Panc1 (cell line): ENCODE measurements at regions not wholly inside any gene's neighbourhood (a gene's known extent, or its start where the extent isn't known, plus 50 kb on each side); places are given as distances from the start of the nearest gene placed in this dataset.

Source experiments
- ATAC-seq: fragments of 200-7000 bp; cut with Tn5 transposase; 2 replicates; pipeline ENCODE4 v1.9.1; 2020; ENCODE audit warnings: mild to moderate bottlenecking, moderate library complexity
- BruUV-seq: library from RNA; stranded (reverse); fragments of 400-500 nt; replicated peaks from 2 replicates; lab custom pipeline; 2021; lab: Mats Ljungman, UMichigan
- CTCF ChIA-PET: fragments of 300-600 bp; sonication (Branson Sonifier 250); formaldehyde crosslinking; loops from one replicate; lab custom pipeline; 2022; ENCODE audit warnings: antibody characterized with exemption; lab: Charles Lee
- POLR2A ChIA-PET: fragments of 300-600 bp; sonication (Branson Sonifier 250); formaldehyde crosslinking; loops from one replicate; lab custom pipeline; 2022; ENCODE audit warnings: antibody characterized with exemption; lab: Charles Lee
- DNase-seq: peaks from one replicate; pipeline ENCODE4 v3.0.0-alpha.2; 2010; ENCODE audit warnings: low read depth, low spot score
- H3K27ac ChIP-seq: 2 replicates; pipeline ENCODE4 v1.5.1; 2011; ENCODE audit warnings: mild to moderate bottlenecking, low read length, inconsistent platforms
- H3K27me3 ChIP-seq: fragments of 200-500 bp; sonication (Bioruptor generic); 2 replicates; pipeline ENCODE4 v1.6.0; 2014; ENCODE audit warnings: low read length, inconsistent platforms; ENCODE audit not compliant: control insufficient read depth, insufficient read depth
- H3K36me3 ChIP-seq: fragments of 200-500 bp; sonication (Bioruptor generic); 2 replicates; pipeline ENCODE4 v1.5.1; 2014; ENCODE audit warnings: inconsistent platforms, mild to moderate bottlenecking, low read length, moderate library complexity; ENCODE audit not compliant: control insufficient read depth, insufficient read depth
- H3K4me1 ChIP-seq: 2 replicates; pipeline ENCODE4 v1.5.1; 2011; ENCODE audit warnings: inconsistent platforms, mild to moderate bottlenecking, low read length, moderate library complexity; ENCODE audit not compliant: control insufficient read depth, insufficient read depth
- H3K4me3 ChIP-seq, 2 experiments: 2 replicates each; pipeline ENCODE4 v1.5.1; 2011 to 2012; ENCODE audit warnings: low read depth in 2 of 2, low read length in 2 of 2, mild to moderate bottlenecking in 2 of 2, inconsistent platforms in 1 of 2, moderate library complexity in 1 of 2
- H3K9me3 ChIP-seq: fragments of 200-500 bp; sonication (Bioruptor generic); 2 replicates; pipeline ENCODE4 v1.5.1; 2014; ENCODE audit warnings: low read depth, mild to moderate bottlenecking, inconsistent platforms, low read length, moderate library complexity; ENCODE audit not compliant: control insufficient read depth, insufficient read depth
- CTCF ChIP-seq: fragments of 450-650 bp; IDR thresholded peaks from 2 replicates; pipeline ENCODE4 v1.5.1; 2017; ENCODE audit warnings: mild to moderate bottlenecking
- POLR2AphosphoS5 ChIP-seq: IDR thresholded peaks from 2 replicates; pipeline ENCODE4 v1.6.1; 2012; ENCODE audit warnings: mild to moderate bottlenecking, low read depth, low read length, moderate library complexity
- REST ChIP-seq, 2 experiments: IDR thresholded peaks; 2 replicates each; pipeline ENCODE4 v1.6.1; 2011 to 2012; ENCODE audit warnings: low read depth in 2 of 2, control low read depth in 1 of 2, low read length in 1 of 2, mild to moderate bottlenecking in 1 of 2, moderate library complexity in 1 of 2; ENCODE audit not compliant: insufficient read depth in 1 of 2
- SIN3A ChIP-seq: IDR thresholded peaks from 2 replicates; pipeline ENCODE4 v1.6.1; 2012; ENCODE audit warnings: low read depth, mild to moderate bottlenecking, low read length, moderate library complexity, borderline replicate concordance; ENCODE audit not compliant: insufficient read depth
- TCF7L2 ChIP-seq: IDR thresholded peaks from 2 replicates; pipeline ENCODE4 v1.6.1; 2011; ENCODE audit warnings: mild to moderate bottlenecking, low read depth, low read length, inconsistent platforms
- in situ Hi-C: cut with HindIII; loops from 2 replicates; pipeline ENCODE4 v1.10.0; 2016; ENCODE audit warnings: low sequenced_read_pairs, low pct_unique_long_range_greater_than_20kb
- intact Hi-C: fragments of 100-400 bp; cut with micrococcal nuclease; formaldehyde crosslinking; loops from one replicate; pipeline ENCODE4 v1.10.0; 2022; ENCODE audit not compliant: unreplicated experiment

GRCh38 chr15:93491291-93491690 lies 402.3 kb upstream of the RGMA start:
- Histone ChIP-seq H3K27me3 (no peaks in the 10 kb centered on the region), H3K9me3 (no peaks in the 10 kb centered on the region), H3K4me3 (no peak overlapping the region), H3K27ac (no peak overlapping the region), H3K36me3 (no peaks in the 10 kb centered on the region), H3K4me1 (no peaks in the 10 kb centered on the region)
- no peak for ATAC-seq
- intact Hi-C loops = no loop called here
- POLR2A ChIA-PET = no interaction called here
- TF ChIP-seq TCF7L2 (no peak), POLR2AphosphoS5 (no peak), SIN3A (no peak), REST (IDR thresholded peaks at IDR 0.05; ENCODE audit: insufficient read depth in 1 of 2, low read depth in 2 of 2, low read length in 1 of 2) (no peak), CTCF (no peak)
- in situ Hi-C loops = no loop called here
- CTCF ChIA-PET = no interaction called here
- DNase-seq = no peak
- no TSS peak for BruUV-seq

- CTCF ChIA-PET = no interaction called here
- Histone ChIP-seq H3K4me1 (no peaks in the 10 kb centered on the region), H3K27me3 (no peaks in the 10 kb centered on the region), H3K4me3 (no peak overlapping the region), H3K36me3 (no peaks in the 10 kb centered on the region), H3K27ac (no peak overlapping the region), H3K9me3 (no peaks in the 10 kb centered on the region)
- ATAC-seq = no peak
- no TSS peak for BruUV-seq
- POLR2A ChIA-PET = no interaction called here
- in situ Hi-C loops (no loop called here), intact Hi-C loops (no loop called here)
- DNase-seq = no peak
- TF ChIP-seq TCF7L2 = no peak
- no peak for TF ChIP-seq SIN3A
- no peak for TF ChIP-seq CTCF
Measured at GRCh38 chr15:93488296-93488713, 399.3 kb upstream of the RGMA start.
